Activated CD8-positive, alpha-beta T cell treated with anti-CD3 and anti-CD28 coated beads for 36 hours (primary cell): ENCODE measurements at regions not wholly inside any gene's neighbourhood (a gene's known extent, or its start where the extent isn't known, plus 50 kb on each side); places are given as distances from the start of the nearest gene placed in this dataset.

Experiments used
- ATAC-seq: fragments of 200-7000 bp; cut with Tn5 transposase; one replicate; pipeline ENCODE4 v1.10.0; 2021; ENCODE audit warnings: mild to moderate bottlenecking, moderate library complexity
- CTCF ChIA-PET: fragments of 350-600 bp; sonication (Branson Sonifier 250); formaldehyde crosslinking; loops from one replicate; lab custom pipeline; 2021; ENCODE audit warnings: antibody characterized with exemption; lab: Charles Lee
- POLR2A ChIA-PET: fragments of 350-600 bp; sonication (Branson Sonifier 250); formaldehyde crosslinking; loops from one replicate; lab custom pipeline; 2021; ENCODE audit warnings: antibody characterized with exemption; lab: Charles Lee
- DNase-seq: peaks from one replicate; pipeline ENCODE4 v3.0.0-alpha.2; 2020
- H3K27ac Mint-ChIP-seq: one replicate; pipeline ENCODE4 v1.8.0; 2021; ENCODE audit warnings: mild to moderate bottlenecking, mixed read lengths
- H3K27me3 Mint-ChIP-seq: one replicate; pipeline ENCODE4 v1.8.0; 2021; ENCODE audit warnings: mixed read lengths
- H3K36me3 Mint-ChIP-seq: one replicate; pipeline ENCODE4 v1.8.0; 2021; ENCODE audit warnings: low read depth, mixed read lengths
- H3K4me1 Mint-ChIP-seq: one replicate; pipeline ENCODE4 v1.8.0; 2021; ENCODE audit warnings: low read depth, mixed read lengths
- H3K4me3 Mint-ChIP-seq: one replicate; pipeline ENCODE4 v1.8.0; 2021; ENCODE audit warnings: mild to moderate bottlenecking, moderate library complexity, mixed read lengths
- H3K9me3 Mint-ChIP-seq: one replicate; pipeline ENCODE4 v1.8.0; 2021; ENCODE audit warnings: mixed read lengths
- CTCF ChIP-seq: fragments of 200-600 bp; IDR thresholded peaks from one replicate; pipeline ENCODE4 v1.8.0; 2022; ENCODE audit warnings: antibody characterized with exemption, mild to moderate bottlenecking
- intact Hi-C: fragments of 100-400 bp; cut with micrococcal nuclease; formaldehyde crosslinking; loops from one replicate; pipeline ENCODE4 v1.10.0; 2022

- ChIA-PET POLR2A (no interaction called here), CTCF (no interaction called here)
- H3K36me3 Mint-ChIP-seq: no peaks in the 10 kb centered on the region
- intact Hi-C loops: no loop called here
- peaks cover 6% of the 10 kb centered on the region for H3K9me3 Mint-ChIP-seq
- no peaks in the 10 kb centered on the region for H3K27me3 Mint-ChIP-seq
- no peak for TF ChIP-seq CTCF
- no peak overlapping the region for H3K27ac Mint-ChIP-seq
- H3K4me3 Mint-ChIP-seq: no peak overlapping the region
- DNase-seq: no peak
- no peak for ATAC-seq
- no peaks in the 10 kb centered on the region for H3K4me1 Mint-ChIP-seq
Measured at GRCh38 chr7:49150486-49150885, 226.1 kb downstream of the CDC14C start.

- no peak overlapping the region for H3K27ac Mint-ChIP-seq
- ATAC-seq: no peak
- POLR2A ChIA-PET: no interaction called here
Measured at GRCh38 chr7:49151146-49151545, 226.8 kb downstream of the CDC14C start.

GRCh38 chr7:49158321-49158720 is 234.0 kb downstream of the CDC14C start:
- ChIA-PET POLR2A (no interaction called here), CTCF (no interaction called here)
- Mint-ChIP-seq H3K36me3 (no peaks in the 10 kb centered on the region), H3K27ac (no peak overlapping the region), H3K27me3 (no peaks in the 10 kb centered on the region), H3K9me3 (no peaks in the 10 kb centered on the region), H3K4me3 (no peak overlapping the region), H3K4me1 (no peaks in the 10 kb centered on the region)
- no peak for ATAC-seq
- no peak for TF ChIP-seq CTCF
- DNase-seq: no peak
- intact Hi-C loops: no loop called here

More at GRCh38 chr7:49151146-49151545, 226.8 kb downstream of the CDC14C start:
- Mint-ChIP-seq H3K27me3 (no peaks in the 10 kb centered on the region), H3K4me3 (no peak overlapping the region), H3K9me3 (peaks cover 6% of the 10 kb centered on the region), H3K36me3 (no peaks in the 10 kb centered on the region), H3K4me1 (no peaks in the 10 kb centered on the region)
- DNase-seq: no peak
- CTCF ChIA-PET: no interaction called here
- intact Hi-C loops: no loop called here
- no peak for TF ChIP-seq CTCF

- H3K9me3 Mint-ChIP-seq: no peaks in the 10 kb centered on the region
- intact Hi-C loops: no loop called here
- CTCF ChIA-PET: no interaction called here
- ATAC-seq (no peak), DNase-seq (no peak)
- no peak for TF ChIP-seq CTCF
- H3K27me3 Mint-ChIP-seq: no peaks in the 10 kb centered on the region
- H3K4me3 Mint-ChIP-seq: no peak overlapping the region
- H3K36me3 Mint-ChIP-seq: no peaks in the 10 kb centered on the region
- H3K27ac Mint-ChIP-seq: no peak overlapping the region
- no peaks in the 10 kb centered on the region for H3K4me1 Mint-ChIP-seq
- POLR2A ChIA-PET: no interaction called here
Measured at GRCh38 chr7:49159536-49159935, 235.2 kb downstream of the CDC14C start.

- ChIA-PET CTCF (interaction anchor here (0.7 to 0.9 kb wide), 2 partner anchors 685 to 1221 kb away, joined by 3 read pairs; no protein-coding TSS in a partner anchor), POLR2A (no interaction called here)
- Mint-ChIP-seq H3K4me1 (no peaks in the 10 kb centered on the region), H3K9me3 (no peaks in the 10 kb centered on the region), H3K4me3 (no peak overlapping the region), H3K27me3 (no peaks in the 10 kb centered on the region), H3K36me3 (no peaks in the 10 kb centered on the region), H3K27ac (no peak overlapping the region)
- intact Hi-C loops: no loop called here
- DNase-seq (no peak), ATAC-seq (no peak)
- TF ChIP-seq CTCF: no peak
Measured at GRCh38 chr7:49166441-49166840, 242.1 kb downstream of the CDC14C start.
